OCI-LY3 (cell line): ENCODE measurements at regions not wholly inside any gene's neighbourhood (a gene's known extent, or its start where the extent isn't known, plus 50 kb on each side); places are given as distances from the start of the nearest gene placed in this dataset.

Source experiments
- H2AFZ ChIP-seq: fragments of 200-600, 300-600 bp; shearing (Covaris generic); 2 replicates; pipeline ENCODE4 v1.6.0; 2014; ENCODE audit warnings: antibody characterized with exemption, low read depth, low read length
- H3K27ac ChIP-seq: fragments of 200-600, 300-600 bp; sonication (generic); 2 replicates; pipeline ENCODE4 v1.5.1; 2014; ENCODE audit warnings: mild to moderate bottlenecking, low read length, moderate library complexity, mixed read lengths
- H3K27me3 ChIP-seq: fragments of 200-600, 300-600 bp; sonication (generic); 2 replicates; pipeline ENCODE4 v1.6.1; 2014; ENCODE audit warnings: low read depth, low read length, mixed read lengths
- H3K36me3 ChIP-seq: fragments of 200-600, 300-600 bp; sonication (generic); replicated peaks from 2 replicates; pipeline ENCODE3; 2014; ENCODE audit warnings: low read depth, low read length, mixed read lengths
- H3K4me1 ChIP-seq: fragments of 300-600, 200-600 bp; sonication (generic); 2 replicates; pipeline ENCODE4 v1.6.1; 2014; ENCODE audit warnings: low read length, mixed read lengths
- H3K4me2 ChIP-seq: fragments of 200-600, 300-600 bp; sonication (generic); 2 replicates; pipeline ENCODE4 v1.6.1; 2014; ENCODE audit warnings: low read length, mixed read lengths
- H3K4me3 ChIP-seq: fragments of 300-600, 200-600 bp; sonication (generic); 2 replicates; pipeline ENCODE4 v1.5.1; 2014; ENCODE audit warnings: antibody characterized with exemption, mild to moderate bottlenecking, low read length, moderate library complexity
- H3K79me2 ChIP-seq: fragments of 300-600, 200-600 bp; shearing (Covaris generic); 2 replicates; pipeline ENCODE4 v1.6.1; 2014; ENCODE audit warnings: mild to moderate bottlenecking, low read length, mixed read lengths
- H3K9ac ChIP-seq: fragments of 300-600, 200-600 bp; shearing (Covaris generic); 2 replicates; pipeline ENCODE4 v1.6.0; 2014; ENCODE audit warnings: mild to moderate bottlenecking, low read length, moderate library complexity
- H3K9me3 ChIP-seq: fragments of 200-600, 300-600 bp; shearing (Covaris generic); 2 replicates; pipeline ENCODE4 v1.6.1; 2014; ENCODE audit warnings: low read length, mixed read lengths; ENCODE audit not compliant: insufficient read depth
- H4K20me1 ChIP-seq: fragments of 200-600, 300-600 bp; sonication (generic); 2 replicates; pipeline ENCODE4 v1.6.1; 2016; ENCODE audit warnings: low read length, mixed read lengths; ENCODE audit not compliant: insufficient read depth
- EZH2phosphoT487 ChIP-seq: fragments of 200-600 bp; shearing (Covaris generic); IDR thresholded peaks from 2 replicates; pipeline ENCODE4 v1.6.1; 2018; ENCODE audit warnings: antibody characterized with exemption, mixed run types, low read depth
- TF ChIP-seq, protein P1 (sequence below): fragments of 200-600, 300-600 bp; sonication (generic); IDR thresholded peaks from 2 replicates; pipeline ENCODE4 v1.5.1; 2014; ENCODE audit warnings: antibody characterized with exemption, low read length, low read depth

DNA sequence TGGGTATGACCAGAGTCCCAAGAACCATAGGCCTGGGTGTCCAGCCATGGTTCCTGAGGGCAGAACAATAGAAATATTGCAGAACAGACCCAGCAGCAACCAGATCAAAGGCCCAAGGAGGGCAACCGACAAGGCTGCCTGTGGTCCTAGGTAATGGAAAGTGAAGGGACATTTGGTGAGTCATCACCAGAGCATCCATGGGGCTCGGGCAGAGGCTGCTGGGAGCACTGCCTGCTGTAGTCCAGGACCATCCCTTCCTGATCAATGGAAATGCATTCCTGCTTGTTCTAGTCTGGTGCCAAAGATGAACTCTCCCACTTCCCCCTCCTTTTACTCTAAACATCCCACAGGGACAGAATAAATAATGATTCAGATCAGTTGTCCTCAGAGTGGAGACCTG is 172.8 kb upstream of the CACNA1E start:
- H3K4me2 ChIP-seq: no peak overlapping the region

DNA sequence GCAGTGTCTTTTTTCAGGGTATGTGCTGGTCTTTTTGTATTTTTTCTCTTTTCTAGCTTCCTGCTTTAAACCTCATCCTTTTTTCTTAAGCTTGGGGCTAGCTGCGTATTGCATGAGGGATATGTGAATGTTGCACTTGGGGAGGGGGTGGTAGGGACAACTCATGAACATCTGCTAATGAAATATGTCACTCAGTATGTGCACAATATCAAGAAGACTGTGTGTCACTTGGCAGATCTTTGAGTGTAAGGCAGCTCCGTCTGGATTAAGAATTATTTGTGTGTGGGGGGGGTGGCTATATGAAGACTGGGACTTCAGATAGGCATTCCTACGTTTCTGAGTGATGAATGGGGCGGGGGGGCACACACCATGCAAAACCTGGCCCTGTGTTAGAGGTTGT is 170.4 kb upstream of the CACNA1E start:
- Histone ChIP-seq H3K27me3 (peaks cover 49% of the 10 kb centered on the region), H3K4me1 (no peaks in the 10 kb centered on the region), H3K79me2 (no peaks in the 10 kb centered on the region), H3K4me2 (no peak overlapping the region), H3K27ac (no peak overlapping the region), H3K9me3 (no peaks in the 10 kb centered on the region), H3K4me3 (no peak overlapping the region), H3K9ac (no peak overlapping the region), H3K36me3 (no peaks in the 10 kb centered on the region), H4K20me1 (no peaks in the 10 kb centered on the region), H2AFZ (no peak overlapping the region)
- no peak for TF ChIP-seq EZH2phosphoT487
- TF ChIP-seq, protein P1, sequence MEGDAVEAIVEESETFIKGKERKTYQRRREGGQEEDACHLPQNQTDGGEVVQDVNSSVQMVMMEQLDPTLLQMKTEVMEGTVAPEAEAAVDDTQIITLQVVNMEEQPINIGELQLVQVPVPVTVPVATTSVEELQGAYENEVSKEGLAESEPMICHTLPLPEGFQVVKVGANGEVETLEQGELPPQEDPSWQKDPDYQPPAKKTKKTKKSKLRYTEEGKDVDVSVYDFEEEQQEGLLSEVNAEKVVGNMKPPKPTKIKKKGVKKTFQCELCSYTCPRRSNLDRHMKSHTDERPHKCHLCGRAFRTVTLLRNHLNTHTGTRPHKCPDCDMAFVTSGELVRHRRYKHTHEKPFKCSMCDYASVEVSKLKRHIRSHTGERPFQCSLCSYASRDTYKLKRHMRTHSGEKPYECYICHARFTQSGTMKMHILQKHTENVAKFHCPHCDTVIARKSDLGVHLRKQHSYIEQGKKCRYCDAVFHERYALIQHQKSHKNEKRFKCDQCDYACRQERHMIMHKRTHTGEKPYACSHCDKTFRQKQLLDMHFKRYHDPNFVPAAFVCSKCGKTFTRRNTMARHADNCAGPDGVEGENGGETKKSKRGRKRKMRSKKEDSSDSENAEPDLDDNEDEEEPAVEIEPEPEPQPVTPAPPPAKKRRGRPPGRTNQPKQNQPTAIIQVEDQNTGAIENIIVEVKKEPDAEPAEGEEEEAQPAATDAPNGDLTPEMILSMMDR: no peak

More for the DNA sequence above, 172.8 kb upstream of the CACNA1E start:
- Histone ChIP-seq H3K4me1 (no peaks in the 10 kb centered on the region), H2AFZ (no peak overlapping the region), H4K20me1 (no peaks in the 10 kb centered on the region), H3K79me2 (no peaks in the 10 kb centered on the region), H3K36me3 (no peaks in the 10 kb centered on the region), H3K9ac (no peak overlapping the region), H3K4me3 (no peak overlapping the region), H3K27ac (no peak overlapping the region), H3K9me3 (no peaks in the 10 kb centered on the region), H3K27me3 (peaks cover 48% of the 10 kb centered on the region)
- TF ChIP-seq, protein P1: no peak
- TF ChIP-seq EZH2phosphoT487: no peak

DNA sequence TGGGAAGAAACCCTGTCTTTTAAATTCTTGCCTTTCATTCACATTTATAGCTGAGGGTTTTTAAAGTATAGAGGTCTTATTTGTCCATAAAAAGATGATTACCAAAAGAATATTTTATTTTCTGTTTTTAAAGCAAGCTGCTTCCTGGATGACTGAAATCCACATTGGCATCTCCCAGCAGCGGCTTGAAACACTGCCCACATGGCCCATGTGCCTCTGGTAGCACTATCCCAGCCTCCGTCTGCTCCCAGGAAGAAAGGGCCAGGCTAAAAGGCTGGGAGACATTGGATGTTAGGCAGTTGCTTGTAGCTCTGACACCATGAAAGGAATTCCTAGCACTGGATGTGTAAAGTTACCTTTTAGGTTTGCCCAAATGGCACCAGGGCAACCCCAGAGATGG is 169.9 kb upstream of the CACNA1E start:
- H3K4me1 ChIP-seq: no peaks in the 10 kb centered on the region
- no peak overlapping the region for H3K4me2 ChIP-seq
- TF ChIP-seq, protein P1: no peak
- TF ChIP-seq EZH2phosphoT487: no peak
- H4K20me1 ChIP-seq: no peaks in the 10 kb centered on the region
- peaks cover 47% of the 10 kb centered on the region for H3K27me3 ChIP-seq
- no peaks in the 10 kb centered on the region for H3K36me3 ChIP-seq
- no peaks in the 10 kb centered on the region for H3K9me3 ChIP-seq
- no peaks in the 10 kb centered on the region for H3K79me2 ChIP-seq
- no peak overlapping the region for H3K9ac ChIP-seq
- no peak overlapping the region for H2AFZ ChIP-seq
- H3K27ac ChIP-seq: no peak overlapping the region
- no peak overlapping the region for H3K4me3 ChIP-seq

DNA sequence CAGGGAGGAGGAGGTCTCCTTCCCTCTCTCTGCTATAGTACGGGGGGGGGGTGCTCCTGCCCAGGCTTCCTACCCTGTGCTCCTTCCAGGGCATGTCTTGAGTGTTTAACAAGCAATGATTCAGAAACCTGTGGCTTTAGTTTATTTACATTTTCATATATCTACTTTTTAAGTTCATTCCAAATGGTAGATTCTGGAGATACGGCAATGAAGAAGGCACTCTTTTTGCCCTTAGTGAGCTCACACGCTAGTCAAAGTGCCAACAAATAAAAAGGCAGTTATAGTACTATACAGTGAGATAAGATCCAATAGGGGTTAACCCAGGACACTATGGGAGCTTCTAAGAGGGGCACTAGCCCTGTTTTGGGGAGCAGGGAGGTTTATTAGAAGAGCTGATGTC is 169.3 kb upstream of the CACNA1E start:
- H3K4me2 ChIP-seq: no peak overlapping the region

More for the DNA sequence above, 169.3 kb upstream of the CACNA1E start:
- H3K27ac ChIP-seq: no peak overlapping the region
- H3K9me3 ChIP-seq: no peaks in the 10 kb centered on the region
- H3K4me1 ChIP-seq: no peaks in the 10 kb centered on the region
- no peaks in the 10 kb centered on the region for H3K36me3 ChIP-seq
- no peak overlapping the region for H2AFZ ChIP-seq
- no peaks in the 10 kb centered on the region for H3K79me2 ChIP-seq
- H3K27me3 ChIP-seq: peaks cover 48% of the 10 kb centered on the region
- no peaks in the 10 kb centered on the region for H4K20me1 ChIP-seq
- no peak overlapping the region for H3K4me3 ChIP-seq
- TF ChIP-seq, protein P1: no peak
- no peak for TF ChIP-seq EZH2phosphoT487
- no peak overlapping the region for H3K9ac ChIP-seq
